ENCODE measurements at regions not wholly inside any gene's neighbourhood (a gene's known extent, or its start where the extent isn't known, plus 50 kb on each side); places are given as distances from the start of the nearest gene placed in this dataset.

DNA sequence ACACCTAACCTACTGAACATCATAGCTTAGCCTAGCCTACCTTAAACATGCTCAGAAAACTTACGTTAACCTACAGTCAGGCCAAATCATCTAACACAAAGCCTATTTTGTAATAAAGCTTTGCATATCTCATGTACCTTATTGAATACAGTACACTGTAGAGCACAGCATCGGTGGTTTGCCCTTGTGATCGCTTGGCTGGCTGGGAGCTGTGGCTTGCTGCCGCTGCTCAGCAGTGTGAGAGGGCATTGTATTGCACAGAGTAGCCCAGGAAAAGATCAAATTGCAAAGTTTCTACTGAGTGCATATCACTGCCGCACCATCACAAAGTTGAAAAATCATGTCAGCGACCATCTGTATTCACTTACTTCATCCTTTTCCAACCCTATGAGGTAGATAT lies 62.3 kb upstream of the NCK2 start:
- TF ChIP-seq, protein P1, sequence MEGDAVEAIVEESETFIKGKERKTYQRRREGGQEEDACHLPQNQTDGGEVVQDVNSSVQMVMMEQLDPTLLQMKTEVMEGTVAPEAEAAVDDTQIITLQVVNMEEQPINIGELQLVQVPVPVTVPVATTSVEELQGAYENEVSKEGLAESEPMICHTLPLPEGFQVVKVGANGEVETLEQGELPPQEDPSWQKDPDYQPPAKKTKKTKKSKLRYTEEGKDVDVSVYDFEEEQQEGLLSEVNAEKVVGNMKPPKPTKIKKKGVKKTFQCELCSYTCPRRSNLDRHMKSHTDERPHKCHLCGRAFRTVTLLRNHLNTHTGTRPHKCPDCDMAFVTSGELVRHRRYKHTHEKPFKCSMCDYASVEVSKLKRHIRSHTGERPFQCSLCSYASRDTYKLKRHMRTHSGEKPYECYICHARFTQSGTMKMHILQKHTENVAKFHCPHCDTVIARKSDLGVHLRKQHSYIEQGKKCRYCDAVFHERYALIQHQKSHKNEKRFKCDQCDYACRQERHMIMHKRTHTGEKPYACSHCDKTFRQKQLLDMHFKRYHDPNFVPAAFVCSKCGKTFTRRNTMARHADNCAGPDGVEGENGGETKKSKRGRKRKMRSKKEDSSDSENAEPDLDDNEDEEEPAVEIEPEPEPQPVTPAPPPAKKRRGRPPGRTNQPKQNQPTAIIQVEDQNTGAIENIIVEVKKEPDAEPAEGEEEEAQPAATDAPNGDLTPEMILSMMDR (IDR thresholded peaks at IDR 0.05), result no peak
- no peak for TF ChIP-seq POLR2AphosphoS5 (IDR thresholded peaks at IDR 0.05)
